Kidney epithelial cell (primary cell): ENCODE measurements at regions not wholly inside any gene's neighbourhood (a gene's known extent, or its start where the extent isn't known, plus 50 kb on each side); places are given as distances from the start of the nearest gene placed in this dataset.

ENCODE experiments used
- DNase-seq: peaks from one replicate; pipeline ENCODE4 v3.0.0-alpha.2; 2010; ENCODE audit warnings: low read depth
- H3K27me3 ChIP-seq: 2 replicates; pipeline ENCODE4 v1.6.0; 2011; ENCODE audit warnings: low read length; ENCODE audit not compliant: control insufficient read depth, insufficient read depth
- H3K36me3 ChIP-seq: 2 replicates; pipeline ENCODE4 v1.5.1; 2011; ENCODE audit warnings: low read length; ENCODE audit not compliant: control insufficient read depth, insufficient read depth
- H3K4me3 ChIP-seq: 2 replicates; pipeline ENCODE4 v1.5.1; 2011; ENCODE audit warnings: low read depth, mild to moderate bottlenecking, control low read depth, low read length
- TF ChIP-seq, protein P1 (sequence below): IDR thresholded peaks from 2 replicates; pipeline ENCODE4 v1.5.1; 2011; ENCODE audit warnings: mild to moderate bottlenecking, moderate library complexity, low read length, control low read depth, inconsistent platforms; ENCODE audit not compliant: insufficient read depth, poor library complexity, severe bottlenecking

GRCh38 chr5:93294199-93294598 is 286.8 kb downstream of the NR2F1-AS1 start:
- DNase-seq: no peak

DNA sequence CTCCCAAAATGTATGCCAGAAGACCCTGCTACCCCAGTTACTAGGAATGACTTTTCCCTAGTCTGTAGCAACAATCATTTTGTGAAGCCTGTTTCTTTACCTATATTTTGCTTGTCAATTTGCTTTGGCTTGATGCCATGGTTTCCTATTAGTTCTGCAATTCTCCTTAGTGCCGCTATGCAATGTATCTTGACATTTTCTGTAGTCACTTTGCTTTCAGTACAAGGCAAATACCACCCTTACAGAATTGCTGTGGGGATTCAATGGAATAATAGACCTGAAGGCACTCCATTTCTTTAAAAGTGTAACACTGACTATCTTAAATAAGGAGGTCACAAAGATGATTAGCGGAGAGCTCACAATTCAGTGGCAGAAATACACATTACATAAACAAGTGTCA is 291.1 kb downstream of the NR2F1-AS1 start:
- Histone ChIP-seq H3K27me3 (no peaks in the 10 kb centered on the region), H3K36me3 (no peaks in the 10 kb centered on the region), H3K4me3 (no peak overlapping the region)
- no peak for DNase-seq
- TF ChIP-seq, protein P1, sequence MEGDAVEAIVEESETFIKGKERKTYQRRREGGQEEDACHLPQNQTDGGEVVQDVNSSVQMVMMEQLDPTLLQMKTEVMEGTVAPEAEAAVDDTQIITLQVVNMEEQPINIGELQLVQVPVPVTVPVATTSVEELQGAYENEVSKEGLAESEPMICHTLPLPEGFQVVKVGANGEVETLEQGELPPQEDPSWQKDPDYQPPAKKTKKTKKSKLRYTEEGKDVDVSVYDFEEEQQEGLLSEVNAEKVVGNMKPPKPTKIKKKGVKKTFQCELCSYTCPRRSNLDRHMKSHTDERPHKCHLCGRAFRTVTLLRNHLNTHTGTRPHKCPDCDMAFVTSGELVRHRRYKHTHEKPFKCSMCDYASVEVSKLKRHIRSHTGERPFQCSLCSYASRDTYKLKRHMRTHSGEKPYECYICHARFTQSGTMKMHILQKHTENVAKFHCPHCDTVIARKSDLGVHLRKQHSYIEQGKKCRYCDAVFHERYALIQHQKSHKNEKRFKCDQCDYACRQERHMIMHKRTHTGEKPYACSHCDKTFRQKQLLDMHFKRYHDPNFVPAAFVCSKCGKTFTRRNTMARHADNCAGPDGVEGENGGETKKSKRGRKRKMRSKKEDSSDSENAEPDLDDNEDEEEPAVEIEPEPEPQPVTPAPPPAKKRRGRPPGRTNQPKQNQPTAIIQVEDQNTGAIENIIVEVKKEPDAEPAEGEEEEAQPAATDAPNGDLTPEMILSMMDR: no peak

More at GRCh38 chr5:93294199-93294598, 286.8 kb downstream of the NR2F1-AS1 start:
- TF ChIP-seq, protein P1: no peak
- no peaks in the 10 kb centered on the region for H3K27me3 ChIP-seq
- H3K36me3 ChIP-seq: no peaks in the 10 kb centered on the region
- no peak overlapping the region for H3K4me3 ChIP-seq

GRCh38 chr5:93285461-93285860 is 295.6 kb downstream of the NR2F1-AS1 start:
- H3K4me3 ChIP-seq: no peak overlapping the region
- H3K27me3 ChIP-seq: no peaks in the 10 kb centered on the region
- TF ChIP-seq, protein P1: no peak
- H3K36me3 ChIP-seq: no peaks in the 10 kb centered on the region
- no peak for DNase-seq

DNA sequence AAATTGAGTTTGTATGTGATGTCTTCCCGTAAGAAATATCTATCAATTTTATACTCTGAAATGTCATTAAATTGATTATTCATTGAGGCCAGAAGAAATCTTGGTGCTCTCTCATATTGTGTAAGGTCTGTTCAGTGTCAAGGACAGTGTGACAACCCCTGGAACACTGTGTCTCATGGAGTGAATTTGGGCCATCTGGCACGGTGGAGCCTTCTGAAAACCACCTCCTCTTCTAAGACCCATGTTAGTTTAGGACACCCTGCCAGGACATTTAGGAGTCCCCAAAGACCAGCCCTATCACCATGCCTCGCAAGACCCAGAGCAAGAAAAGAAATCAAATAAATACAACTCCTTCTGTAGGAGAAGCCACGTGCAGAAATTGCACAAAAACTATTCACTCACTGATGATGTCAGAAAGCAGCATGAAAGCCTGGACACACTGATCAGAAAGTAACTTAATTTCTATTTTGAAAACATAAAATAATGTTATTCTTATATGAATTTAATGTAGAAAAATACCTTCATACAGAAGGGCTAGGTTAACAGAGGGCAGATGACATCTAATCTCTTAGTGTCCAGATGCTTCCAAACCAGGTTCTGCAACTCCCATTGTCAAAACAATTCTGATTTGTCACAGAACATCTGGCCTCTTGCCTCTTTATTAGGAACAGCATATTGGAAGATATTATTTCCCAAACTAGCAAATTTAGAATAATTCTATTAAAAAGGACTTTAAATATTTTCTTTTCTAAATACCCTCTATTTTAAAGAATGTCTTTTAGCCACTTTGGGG is 298.8 kb downstream of the NR2F1-AS1 start:
- Histone ChIP-seq H3K36me3 (no peaks in the 10 kb centered on the region), H3K27me3 (no peaks in the 10 kb centered on the region), H3K4me3 (no peak overlapping the region)
- DNase-seq: no peak
- TF ChIP-seq, protein P1: no peak

DNA sequence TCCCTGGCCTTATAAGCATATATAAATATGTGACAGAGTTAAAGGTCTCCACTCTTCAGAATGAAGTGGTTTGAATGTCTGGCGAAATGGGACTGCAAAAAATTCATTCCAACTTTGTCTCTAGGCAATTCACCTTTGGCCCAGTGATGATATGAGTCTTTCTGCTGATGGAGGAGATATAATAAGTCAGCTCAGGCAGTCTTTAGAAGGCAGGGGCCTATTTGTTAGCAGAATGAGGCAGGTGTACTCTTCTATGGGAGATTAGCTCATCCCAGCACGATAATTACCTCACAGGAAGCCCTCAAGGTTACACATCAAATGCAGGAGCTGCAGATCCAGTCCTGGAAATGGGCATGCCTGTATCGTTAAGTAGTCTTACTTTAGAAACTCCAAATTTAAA is 300.5 kb downstream of the NR2F1-AS1 start:
- TF ChIP-seq, protein P1: no peak

More for the DNA sequence above, 300.5 kb downstream of the NR2F1-AS1 start:
- no peak for DNase-seq
- no peaks in the 10 kb centered on the region for H3K36me3 ChIP-seq
- no peaks in the 10 kb centered on the region for H3K27me3 ChIP-seq
- H3K4me3 ChIP-seq: no peak overlapping the region
